ENCODE measurements at regions not wholly inside any gene's neighbourhood (a gene's known extent, or its start where the extent isn't known, plus 50 kb on each side); places are given as distances from the start of the nearest gene placed in this dataset.
A peak's percentile ranks its signal among the peaks of the same experiment; 100 is the strongest.

DNA sequence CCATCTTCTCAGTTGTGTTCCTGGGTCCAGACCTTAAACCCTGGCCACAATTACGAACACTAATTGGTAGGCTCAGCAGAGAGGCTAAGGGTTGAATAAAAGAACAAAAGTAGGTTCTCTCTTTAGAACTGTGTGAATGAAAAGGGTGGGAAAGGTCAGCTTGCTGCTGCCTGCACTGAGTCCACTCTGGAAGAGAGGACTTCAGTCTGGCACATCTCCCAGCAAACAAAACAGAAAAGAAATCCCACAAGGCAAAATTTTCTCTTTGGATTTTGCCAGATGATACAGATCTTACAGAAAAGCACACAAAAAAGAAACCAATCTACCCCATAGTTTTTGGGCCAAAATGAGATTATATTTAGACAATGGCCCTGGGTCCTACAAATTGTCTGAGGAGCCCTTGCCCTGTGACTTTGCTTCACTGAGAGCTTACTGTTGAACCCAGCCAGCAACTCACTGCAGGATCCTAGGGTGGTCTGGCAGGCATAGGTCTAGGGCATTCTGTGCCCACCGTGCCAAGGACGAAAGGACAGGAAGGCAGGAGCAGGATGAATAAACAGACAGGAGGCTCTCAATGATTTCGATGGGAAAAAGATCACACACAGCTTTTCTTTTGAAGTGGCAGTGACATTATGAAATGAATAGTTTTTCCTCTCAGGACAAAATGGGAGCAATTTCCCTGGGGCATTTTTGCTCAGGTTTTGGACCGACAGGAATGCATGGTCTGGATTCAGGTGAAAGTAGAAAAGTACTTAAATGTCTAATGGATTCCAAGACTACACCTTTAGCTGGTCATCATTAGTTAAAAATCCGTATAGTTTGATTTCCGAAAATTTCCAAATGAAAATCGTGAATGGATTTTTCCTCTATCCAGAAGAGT, 68.4 kb upstream of the STAM2 start:
- peaks cover 84% of the 10 kb centered on the region for H3K4me1 ChIP-seq
- H3K4me3 ChIP-seq: no peak overlapping the region
- peak overlapping the region; percentile 84 for H3K4me2 ChIP-seq
- no peak for TF ChIP-seq Cebpa-rat (IDR thresholded peaks at IDR 0.05)
- no peaks in the 10 kb centered on the region for H4K20me1 ChIP-seq
- peaks cover 26% of the 10 kb centered on the region for H3K9me3 ChIP-seq
- peak overlapping the region; percentile 88 for H3K27ac ChIP-seq
- H3K9ac ChIP-seq: peak overlapping the region; percentile 62; the same call in 1 of the 2 replicates
- no peaks in the 10 kb centered on the region for H3K27me3 ChIP-seq
- no peaks in the 10 kb centered on the region; the same call in 1 of the 2 replicates for H3K36me3 ChIP-seq

DNA sequence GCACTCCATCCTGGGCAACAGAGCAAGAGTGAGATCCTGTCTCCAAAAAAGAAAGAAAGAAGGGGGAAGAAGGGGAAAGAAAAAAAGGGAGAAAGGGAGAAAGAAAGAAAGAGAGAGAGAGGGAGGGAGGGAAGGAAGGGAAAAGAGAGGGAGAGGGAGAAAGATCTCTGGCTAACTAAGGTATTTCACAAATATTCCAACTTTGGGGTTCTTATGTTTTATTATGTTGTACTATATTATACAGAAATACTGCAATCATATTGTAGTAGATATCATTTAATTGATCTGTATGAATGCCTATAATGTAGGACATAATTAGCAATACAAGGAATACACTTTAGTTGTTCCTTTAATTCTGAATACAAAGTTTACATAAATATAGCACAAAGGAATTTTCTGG, 70.1 kb upstream of the STAM2 start:
- H3K4me3 ChIP-seq: no peak overlapping the region
- no peak for TF ChIP-seq Cebpa-rat (IDR thresholded peaks at IDR 0.05)
- peak overlapping the region; percentile 49 for H3K9ac ChIP-seq
- no peaks in the 10 kb centered on the region for H4K20me1 ChIP-seq
- H3K4me2 ChIP-seq: peak overlapping the region; percentile 84
- H3K4me1 ChIP-seq: peaks cover 99% of the 10 kb centered on the region
- H3K27me3 ChIP-seq: no peaks in the 10 kb centered on the region
- H3K27ac ChIP-seq: peak overlapping the region; percentile 88
- H3K36me3 ChIP-seq: no peaks in the 10 kb centered on the region; the same call in 1 of the 2 replicates
- peaks cover 9% of the 10 kb centered on the region for H3K9me3 ChIP-seq

DNA sequence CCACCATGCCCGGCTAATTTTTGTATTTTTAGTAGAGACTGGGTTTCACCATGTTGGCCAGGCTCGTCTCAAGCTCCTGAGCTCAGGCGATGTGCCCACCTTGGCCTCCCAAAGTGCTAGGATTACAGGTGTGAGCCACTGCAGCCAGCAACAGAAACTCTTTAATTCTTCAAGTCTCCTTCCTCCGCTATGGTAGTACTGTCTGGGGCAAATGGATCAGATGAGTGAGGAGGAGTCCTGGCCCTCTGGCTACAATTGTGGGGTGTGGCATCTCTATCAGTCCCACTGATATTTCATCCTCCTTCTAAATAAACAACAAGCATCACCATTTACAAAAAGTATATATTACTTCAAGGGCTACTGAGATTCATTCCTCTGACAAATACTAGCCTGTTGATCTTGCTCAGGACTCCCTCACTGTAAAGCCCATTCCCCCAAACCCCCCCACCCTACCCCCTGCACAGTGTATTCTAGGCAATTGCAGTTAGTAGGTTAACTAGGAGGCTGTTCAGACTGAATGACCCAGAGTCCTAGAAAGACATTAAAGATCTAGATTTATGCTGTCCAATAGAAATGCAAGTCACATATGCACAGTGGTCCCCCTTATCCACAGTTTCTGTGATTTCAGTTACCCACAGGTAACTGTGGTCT, 71.2 kb upstream of the STAM2 start:
- no peak for TF ChIP-seq Cebpa-rat (IDR thresholded peaks at IDR 0.05)
- Histone ChIP-seq H3K9ac (peak overlapping the region; percentile 49; the same call in 1 of the 2 replicates), H4K20me1 (no peaks in the 10 kb centered on the region), H3K4me3 (no peak overlapping the region), H3K27ac (peak overlapping the region; percentile 88), H3K9me3 (no peaks in the 10 kb centered on the region), H3K27me3 (no peaks in the 10 kb centered on the region), H3K4me1 (peaks cover 99% of the 10 kb centered on the region), H3K4me2 (peak overlapping the region; percentile 77), H3K36me3 (no peaks in the 10 kb centered on the region; the same call in 1 of the 2 replicates)

DNA sequence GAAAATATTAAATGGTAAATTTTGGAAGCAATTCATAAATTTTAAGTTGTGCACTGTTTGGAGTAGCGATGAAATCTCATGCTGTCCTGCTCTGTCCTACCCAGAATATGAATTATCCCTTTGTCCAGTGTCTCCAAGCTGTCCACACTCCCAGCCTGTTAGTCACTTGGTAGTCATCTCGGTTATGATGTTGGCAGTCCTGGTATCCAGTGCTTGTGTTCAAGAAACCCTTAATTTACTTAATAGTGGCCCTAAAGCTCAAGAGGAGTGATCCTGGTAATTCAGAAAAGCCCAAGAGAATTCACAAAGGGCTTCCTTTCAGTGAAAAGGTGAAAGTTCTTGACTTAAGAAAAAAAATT, 71.8 kb upstream of the STAM2 start:
- H3K4me1 ChIP-seq: peaks cover 99% of the 10 kb centered on the region
- no peaks in the 10 kb centered on the region for H3K27me3 ChIP-seq
- no peak overlapping the region for H3K4me3 ChIP-seq
- peak overlapping the region; percentile 74 for H3K27ac ChIP-seq
- TF ChIP-seq Cebpa-rat (IDR thresholded peaks at IDR 0.05): no peak
- peak overlapping the region; percentile 77 for H3K4me2 ChIP-seq
- H3K36me3 ChIP-seq: no peaks in the 10 kb centered on the region
- no peaks in the 10 kb centered on the region for H3K9me3 ChIP-seq
- peak overlapping the region; percentile 9; the same call in 1 of the 2 replicates for H3K9ac ChIP-seq
- no peaks in the 10 kb centered on the region for H4K20me1 ChIP-seq

DNA sequence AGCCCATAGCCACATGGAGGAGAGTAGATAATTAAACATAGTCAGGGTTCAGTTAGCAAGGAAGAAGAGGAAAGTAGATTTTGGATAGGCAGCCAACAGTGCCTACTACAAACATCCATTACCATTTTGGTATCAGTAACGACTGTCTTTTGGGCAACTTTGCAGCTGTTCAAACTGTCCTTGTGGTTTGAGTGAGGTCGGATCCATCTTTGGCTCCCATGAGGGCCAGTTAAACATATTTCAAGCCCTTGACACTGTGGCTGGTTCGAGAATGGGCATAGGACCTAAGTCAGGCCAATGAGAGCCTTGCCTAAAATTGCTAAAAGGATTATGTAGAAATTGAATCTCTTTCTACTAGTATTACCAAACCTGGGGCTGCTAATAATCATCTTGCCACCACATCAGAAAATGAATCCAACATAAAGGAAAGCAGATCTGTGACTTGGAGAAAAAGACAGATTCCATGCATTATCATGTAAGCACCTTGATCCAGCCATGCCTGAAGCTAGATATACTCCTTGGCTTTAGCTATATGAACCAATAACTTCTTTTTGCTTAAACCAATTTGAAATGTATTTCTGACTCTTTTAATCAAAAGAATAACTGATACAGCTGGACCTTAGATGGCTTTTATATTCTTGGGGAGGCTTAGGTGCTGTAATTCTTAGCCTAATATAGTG, 75.0 kb upstream of the STAM2 start:
- Histone ChIP-seq H3K9me3 (no peaks in the 10 kb centered on the region), H3K27ac (peak overlapping the region; percentile 94), H3K4me1 (peaks cover 78% of the 10 kb centered on the region), H3K9ac (peak overlapping the region; percentile 83), H3K4me3 (peak overlapping the region; percentile 54; the same call in 1 of the 2 replicates), H3K4me2 (peak overlapping the region; percentile 77), H4K20me1 (no peaks in the 10 kb centered on the region), H3K27me3 (no peaks in the 10 kb centered on the region), H3K36me3 (no peaks in the 10 kb centered on the region)
- no peak for TF ChIP-seq Cebpa-rat (IDR thresholded peaks at IDR 0.05)

DNA sequence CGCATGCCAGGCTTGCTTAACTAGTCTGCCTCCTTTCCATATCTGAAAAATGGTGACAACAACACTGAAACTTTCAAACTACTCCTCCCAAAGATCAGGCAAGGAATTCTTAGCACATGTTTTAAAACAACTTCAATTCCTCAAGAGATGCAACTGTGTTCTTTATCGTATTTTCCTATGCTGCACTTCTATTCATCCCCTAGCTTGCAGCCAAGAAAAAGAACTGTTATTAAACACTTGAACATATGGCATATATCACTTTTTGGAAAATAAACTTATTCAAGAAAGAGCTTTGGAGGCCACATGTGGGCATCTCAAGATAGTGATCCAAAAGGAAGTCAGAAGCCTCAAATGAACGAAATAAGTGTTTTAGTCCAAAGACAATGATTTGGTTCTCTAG, 75.6 kb upstream of the STAM2 start:
- peak overlapping the region; percentile 54 for H3K4me3 ChIP-seq
- peak overlapping the region; percentile 83 for H3K9ac ChIP-seq
- no peaks in the 10 kb centered on the region for H3K36me3 ChIP-seq
- H3K27me3 ChIP-seq: no peaks in the 10 kb centered on the region
- peaks cover 73% of the 10 kb centered on the region for H3K4me1 ChIP-seq
- peak overlapping the region; percentile 77 for H3K4me2 ChIP-seq
- no peaks in the 10 kb centered on the region for H3K9me3 ChIP-seq
- TF ChIP-seq Cebpa-rat (IDR thresholded peaks at IDR 0.05): no peak
- H4K20me1 ChIP-seq: no peaks in the 10 kb centered on the region
- H3K27ac ChIP-seq: peak overlapping the region; percentile 94

DNA sequence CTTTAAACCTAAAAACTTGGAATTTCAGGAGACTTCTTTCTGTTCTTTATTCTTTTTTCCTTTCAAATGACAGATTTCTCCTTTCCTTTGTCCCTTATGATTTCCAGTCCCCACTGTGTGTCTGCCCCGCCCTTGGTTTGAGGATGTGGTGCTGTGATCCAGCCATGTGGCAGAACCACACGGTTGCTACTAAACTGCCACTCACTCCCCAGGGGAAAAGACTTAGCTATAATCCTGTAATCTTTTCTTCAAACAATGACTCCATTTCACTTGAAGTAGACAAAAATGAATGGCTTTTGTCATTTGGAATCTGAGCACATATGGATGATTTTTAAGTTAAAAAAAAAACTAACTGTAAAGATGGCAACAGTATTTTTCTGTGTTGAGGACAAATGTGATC, 76.2 kb upstream of the STAM2 start:
- TF ChIP-seq Cebpa-rat (IDR thresholded peaks at IDR 0.05): no peak
- peak overlapping the region; percentile 54 for H3K4me3 ChIP-seq
- H3K9me3 ChIP-seq: no peaks in the 10 kb centered on the region
- H3K4me2 ChIP-seq: peak overlapping the region; percentile 77
- H3K27me3 ChIP-seq: no peaks in the 10 kb centered on the region
- no peaks in the 10 kb centered on the region for H4K20me1 ChIP-seq
- peak overlapping the region; percentile 83 for H3K9ac ChIP-seq
- H3K27ac ChIP-seq: peak overlapping the region; percentile 94
- no peaks in the 10 kb centered on the region for H3K36me3 ChIP-seq
- H3K4me1 ChIP-seq: peaks cover 67% of the 10 kb centered on the region

DNA sequence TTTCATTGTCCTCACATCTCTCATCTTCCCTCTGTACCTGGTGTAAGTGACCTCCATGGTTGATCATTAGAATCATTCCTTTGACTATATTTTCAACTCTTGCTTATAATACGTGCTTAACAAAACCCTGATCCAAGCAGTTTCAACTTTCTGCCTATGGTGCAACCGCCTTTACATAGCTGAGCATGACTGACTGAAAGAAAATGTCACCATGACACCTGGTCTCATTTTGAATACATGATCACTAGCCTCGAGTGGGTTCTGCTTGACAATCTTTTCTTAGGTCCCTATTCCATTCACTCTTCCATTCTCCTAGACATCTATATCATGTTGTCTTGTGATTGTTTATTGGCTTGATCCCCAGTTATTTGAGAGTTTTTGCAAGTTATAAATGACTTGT, 78.9 kb upstream of the STAM2 start:
- Histone ChIP-seq H3K27me3 (no peaks in the 10 kb centered on the region), H3K4me2 (no peak overlapping the region), H3K9ac (no peak overlapping the region), H3K27ac (no peak overlapping the region), H4K20me1 (no peaks in the 10 kb centered on the region), H3K4me1 (peaks cover 40% of the 10 kb centered on the region), H3K4me3 (no peak overlapping the region), H3K36me3 (no peaks in the 10 kb centered on the region), H3K9me3 (no peaks in the 10 kb centered on the region)
- TF ChIP-seq Cebpa-rat (IDR thresholded peaks at IDR 0.05): no peak

DNA sequence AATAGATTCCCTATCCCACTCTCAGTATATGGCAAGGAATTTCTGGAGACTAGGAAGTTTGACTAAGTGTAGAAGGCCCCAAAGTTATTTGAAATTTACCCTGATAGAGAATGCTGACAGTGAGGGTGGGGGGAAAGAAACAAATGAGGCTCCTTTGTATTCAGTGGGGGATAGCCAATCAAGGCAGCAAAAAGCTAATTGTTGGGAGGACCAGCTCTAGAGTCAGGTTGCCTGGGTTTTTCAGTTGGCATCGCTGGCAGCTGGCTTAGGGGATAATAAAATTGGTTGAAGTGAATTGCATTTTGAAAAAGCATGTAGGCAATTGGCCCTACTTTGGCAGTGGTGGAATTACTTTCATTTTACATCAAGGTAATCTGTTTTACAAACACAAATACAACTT, 79.4 kb upstream of the STAM2 start:
- no peak for TF ChIP-seq Cebpa-rat (IDR thresholded peaks at IDR 0.05)
- H3K27me3 ChIP-seq: no peaks in the 10 kb centered on the region
- no peaks in the 10 kb centered on the region for H3K9me3 ChIP-seq
- peaks cover 35% of the 10 kb centered on the region for H3K4me1 ChIP-seq
- no peaks in the 10 kb centered on the region for H4K20me1 ChIP-seq
- no peak overlapping the region for H3K27ac ChIP-seq
- no peaks in the 10 kb centered on the region for H3K36me3 ChIP-seq
- no peak overlapping the region for H3K4me3 ChIP-seq
- H3K4me2 ChIP-seq: no peak overlapping the region
- H3K9ac ChIP-seq: no peak overlapping the region
